ENCODE measurements at regions not wholly inside any gene's neighbourhood (a gene's known extent, or its start where the extent isn't known, plus 50 kb on each side); places are given as distances from the start of the nearest gene placed in this dataset.

- no peak for TF ChIP-seq POLR2A (IDR thresholded peaks at IDR 0.05; ENCODE audit: low read length)
- no peak for TF ChIP-seq GATA1 (IDR thresholded peaks at IDR 0.05; ENCODE audit: low read depth, low read length)
Measured at GRCh38 chr12:105916760-105917039, 222.1 kb downstream of the NUAK1 start.

Data from erythroblast (primary cell).